Panc1 (cell line): ENCODE measurements at regions not wholly inside any gene's neighbourhood (a gene's known extent, or its start where the extent isn't known, plus 50 kb on each side); places are given as distances from the start of the nearest gene placed in this dataset.
A peak's percentile ranks its signal among the peaks of the same experiment; 100 is the strongest.

Source experiments
- ATAC-seq: fragments of 200-7000 bp; cut with Tn5 transposase; 2 replicates; pipeline ENCODE4 v1.9.1; 2020; ENCODE audit warnings: mild to moderate bottlenecking, moderate library complexity
- BruUV-seq: library from RNA; stranded (reverse); fragments of 400-500 nt; replicated peaks from 2 replicates; lab custom pipeline; 2021; lab: Mats Ljungman, UMichigan
- CTCF ChIA-PET: fragments of 300-600 bp; sonication (Branson Sonifier 250); formaldehyde crosslinking; loops from one replicate; lab custom pipeline; 2022; ENCODE audit warnings: antibody characterized with exemption; lab: Charles Lee
- POLR2A ChIA-PET: fragments of 300-600 bp; sonication (Branson Sonifier 250); formaldehyde crosslinking; loops from one replicate; lab custom pipeline; 2022; ENCODE audit warnings: antibody characterized with exemption; lab: Charles Lee
- DNase-seq: peaks from one replicate; pipeline ENCODE4 v3.0.0-alpha.2; 2010; ENCODE audit warnings: low read depth, low spot score
- H3K27ac ChIP-seq: 2 replicates; pipeline ENCODE4 v1.5.1; 2011; ENCODE audit warnings: mild to moderate bottlenecking, low read length, inconsistent platforms
- H3K27me3 ChIP-seq: fragments of 200-500 bp; sonication (Bioruptor generic); 2 replicates; pipeline ENCODE4 v1.6.0; 2014; ENCODE audit warnings: low read length, inconsistent platforms; ENCODE audit not compliant: control insufficient read depth, insufficient read depth
- H3K36me3 ChIP-seq: fragments of 200-500 bp; sonication (Bioruptor generic); 2 replicates; pipeline ENCODE4 v1.5.1; 2014; ENCODE audit warnings: inconsistent platforms, mild to moderate bottlenecking, low read length, moderate library complexity; ENCODE audit not compliant: control insufficient read depth, insufficient read depth
- H3K4me1 ChIP-seq: 2 replicates; pipeline ENCODE4 v1.5.1; 2011; ENCODE audit warnings: inconsistent platforms, mild to moderate bottlenecking, low read length, moderate library complexity; ENCODE audit not compliant: control insufficient read depth, insufficient read depth
- H3K4me3 ChIP-seq, 2 experiments: 2 replicates each; pipeline ENCODE4 v1.5.1; 2011 to 2012; ENCODE audit warnings: low read depth in 2 of 2, low read length in 2 of 2, mild to moderate bottlenecking in 2 of 2, inconsistent platforms in 1 of 2, moderate library complexity in 1 of 2
- H3K9me3 ChIP-seq: fragments of 200-500 bp; sonication (Bioruptor generic); 2 replicates; pipeline ENCODE4 v1.5.1; 2014; ENCODE audit warnings: low read depth, mild to moderate bottlenecking, inconsistent platforms, low read length, moderate library complexity; ENCODE audit not compliant: control insufficient read depth, insufficient read depth
- POLR2AphosphoS5 ChIP-seq: IDR thresholded peaks from 2 replicates; pipeline ENCODE4 v1.6.1; 2012; ENCODE audit warnings: mild to moderate bottlenecking, low read depth, low read length, moderate library complexity
- TCF7L2 ChIP-seq: IDR thresholded peaks from 2 replicates; pipeline ENCODE4 v1.6.1; 2011; ENCODE audit warnings: mild to moderate bottlenecking, low read depth, low read length, inconsistent platforms
- in situ Hi-C: cut with HindIII; loops from 2 replicates; pipeline ENCODE4 v1.10.0; 2016; ENCODE audit warnings: low sequenced_read_pairs, low pct_unique_long_range_greater_than_20kb
- intact Hi-C: fragments of 100-400 bp; cut with micrococcal nuclease; formaldehyde crosslinking; loops from one replicate; pipeline ENCODE4 v1.10.0; 2022; ENCODE audit not compliant: unreplicated experiment
- TF ChIP-seq, protein P1 (sequence below), 2 experiments: IDR thresholded peaks; 2 replicates each; pipeline ENCODE4 v1.6.1; 2011 to 2012; ENCODE audit warnings: low read depth in 2 of 2, control low read depth in 1 of 2, low read length in 1 of 2, mild to moderate bottlenecking in 1 of 2, moderate library complexity in 1 of 2; ENCODE audit not compliant: insufficient read depth in 1 of 2
- TF ChIP-seq, protein P2 (sequence below): fragments of 450-650 bp; IDR thresholded peaks from 2 replicates; pipeline ENCODE4 v1.5.1; 2017; ENCODE audit warnings: mild to moderate bottlenecking

DNA sequence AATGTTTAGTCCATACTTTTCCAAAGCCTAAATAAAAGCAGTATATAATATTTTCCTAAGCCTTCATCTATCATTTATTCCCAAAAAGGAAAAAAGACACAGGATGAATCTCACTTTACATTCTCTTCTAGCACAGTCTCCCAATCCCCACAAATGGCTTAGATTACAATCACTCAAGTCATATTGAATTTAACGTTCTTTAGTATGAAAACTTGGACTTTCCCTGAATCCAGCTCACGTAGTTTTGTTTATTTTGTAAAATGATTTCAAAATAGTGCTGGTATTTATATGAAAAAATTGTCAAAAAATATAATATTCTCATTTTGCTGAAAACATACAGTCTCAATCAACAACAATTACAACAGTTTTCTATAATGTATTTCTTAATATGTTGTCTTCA lies 137.7 kb upstream of the CCDC150 start:
- ChIA-PET POLR2A (no interaction called here), CTCF (no interaction called here)
- H3K9me3 ChIP-seq = peaks cover 14% of the 10 kb centered on the region; the same call in 1 of the 2 replicates
- DNase-seq (no peak), ATAC-seq (no peak)
- BruUV-seq = no TSS peak
- H3K4me1 ChIP-seq = no peaks in the 10 kb centered on the region
- H3K36me3 ChIP-seq = no peaks in the 10 kb centered on the region
- H3K27ac ChIP-seq = no peak overlapping the region
- in situ Hi-C loops (no loop called here), intact Hi-C loops (no loop called here)
- H3K4me3 ChIP-seq = no peak overlapping the region
- H3K27me3 ChIP-seq = no peaks in the 10 kb centered on the region
- TF ChIP-seq, protein P1, sequence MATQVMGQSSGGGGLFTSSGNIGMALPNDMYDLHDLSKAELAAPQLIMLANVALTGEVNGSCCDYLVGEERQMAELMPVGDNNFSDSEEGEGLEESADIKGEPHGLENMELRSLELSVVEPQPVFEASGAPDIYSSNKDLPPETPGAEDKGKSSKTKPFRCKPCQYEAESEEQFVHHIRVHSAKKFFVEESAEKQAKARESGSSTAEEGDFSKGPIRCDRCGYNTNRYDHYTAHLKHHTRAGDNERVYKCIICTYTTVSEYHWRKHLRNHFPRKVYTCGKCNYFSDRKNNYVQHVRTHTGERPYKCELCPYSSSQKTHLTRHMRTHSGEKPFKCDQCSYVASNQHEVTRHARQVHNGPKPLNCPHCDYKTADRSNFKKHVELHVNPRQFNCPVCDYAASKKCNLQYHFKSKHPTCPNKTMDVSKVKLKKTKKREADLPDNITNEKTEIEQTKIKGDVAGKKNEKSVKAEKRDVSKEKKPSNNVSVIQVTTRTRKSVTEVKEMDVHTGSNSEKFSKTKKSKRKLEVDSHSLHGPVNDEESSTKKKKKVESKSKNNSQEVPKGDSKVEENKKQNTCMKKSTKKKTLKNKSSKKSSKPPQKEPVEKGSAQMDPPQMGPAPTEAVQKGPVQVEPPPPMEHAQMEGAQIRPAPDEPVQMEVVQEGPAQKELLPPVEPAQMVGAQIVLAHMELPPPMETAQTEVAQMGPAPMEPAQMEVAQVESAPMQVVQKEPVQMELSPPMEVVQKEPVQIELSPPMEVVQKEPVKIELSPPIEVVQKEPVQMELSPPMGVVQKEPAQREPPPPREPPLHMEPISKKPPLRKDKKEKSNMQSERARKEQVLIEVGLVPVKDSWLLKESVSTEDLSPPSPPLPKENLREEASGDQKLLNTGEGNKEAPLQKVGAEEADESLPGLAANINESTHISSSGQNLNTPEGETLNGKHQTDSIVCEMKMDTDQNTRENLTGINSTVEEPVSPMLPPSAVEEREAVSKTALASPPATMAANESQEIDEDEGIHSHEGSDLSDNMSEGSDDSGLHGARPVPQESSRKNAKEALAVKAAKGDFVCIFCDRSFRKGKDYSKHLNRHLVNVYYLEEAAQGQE (IDR thresholded peaks at IDR 0.05; ENCODE audit: insufficient read depth in 1 of 2, low read depth in 2 of 2, low read length in 1 of 2) = no peak
- TF ChIP-seq, protein P2, sequence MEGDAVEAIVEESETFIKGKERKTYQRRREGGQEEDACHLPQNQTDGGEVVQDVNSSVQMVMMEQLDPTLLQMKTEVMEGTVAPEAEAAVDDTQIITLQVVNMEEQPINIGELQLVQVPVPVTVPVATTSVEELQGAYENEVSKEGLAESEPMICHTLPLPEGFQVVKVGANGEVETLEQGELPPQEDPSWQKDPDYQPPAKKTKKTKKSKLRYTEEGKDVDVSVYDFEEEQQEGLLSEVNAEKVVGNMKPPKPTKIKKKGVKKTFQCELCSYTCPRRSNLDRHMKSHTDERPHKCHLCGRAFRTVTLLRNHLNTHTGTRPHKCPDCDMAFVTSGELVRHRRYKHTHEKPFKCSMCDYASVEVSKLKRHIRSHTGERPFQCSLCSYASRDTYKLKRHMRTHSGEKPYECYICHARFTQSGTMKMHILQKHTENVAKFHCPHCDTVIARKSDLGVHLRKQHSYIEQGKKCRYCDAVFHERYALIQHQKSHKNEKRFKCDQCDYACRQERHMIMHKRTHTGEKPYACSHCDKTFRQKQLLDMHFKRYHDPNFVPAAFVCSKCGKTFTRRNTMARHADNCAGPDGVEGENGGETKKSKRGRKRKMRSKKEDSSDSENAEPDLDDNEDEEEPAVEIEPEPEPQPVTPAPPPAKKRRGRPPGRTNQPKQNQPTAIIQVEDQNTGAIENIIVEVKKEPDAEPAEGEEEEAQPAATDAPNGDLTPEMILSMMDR = no peak
- TF ChIP-seq POLR2AphosphoS5 = no peak

DNA sequence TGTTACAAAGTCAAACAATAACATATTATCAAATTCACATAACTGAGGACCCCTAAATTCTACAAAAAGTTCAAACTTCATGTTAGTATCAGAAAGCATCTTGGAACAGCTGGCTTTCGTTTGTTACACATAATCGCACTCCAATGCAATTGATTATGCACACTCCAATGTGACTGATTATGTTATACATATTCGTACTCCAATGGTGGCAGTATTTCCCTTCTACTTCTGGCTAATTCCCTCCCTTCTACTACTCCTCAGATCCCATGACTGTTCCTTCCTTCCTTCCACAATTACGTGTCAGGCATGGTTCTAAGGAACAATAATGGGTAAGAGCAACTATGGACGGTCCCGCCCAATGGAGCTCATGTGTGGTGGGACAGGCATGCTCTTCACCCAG lies 137.1 kb upstream of the CCDC150 start:
- intact Hi-C loops (no loop called here), in situ Hi-C loops (no loop called here)
- no peaks in the 10 kb centered on the region for H3K4me1 ChIP-seq
- peaks cover 14% of the 10 kb centered on the region; the same call in 1 of the 2 replicates for H3K9me3 ChIP-seq
- ATAC-seq (no peak), DNase-seq (no peak)
- H3K27me3 ChIP-seq = no peaks in the 10 kb centered on the region
- H3K27ac ChIP-seq = no peak overlapping the region
- no peak for TF ChIP-seq TCF7L2
- TF ChIP-seq, protein P2 = peak; percentile 11; the same call in 1 of the 2 replicates
- TF ChIP-seq, protein P1 (IDR thresholded peaks at IDR 0.05; ENCODE audit: insufficient read depth in 1 of 2, low read depth in 2 of 2, low read length in 1 of 2) = no peak
- no peak overlapping the region for H3K4me3 ChIP-seq
- H3K36me3 ChIP-seq = no peaks in the 10 kb centered on the region
- ChIA-PET CTCF (no interaction called here), POLR2A (no interaction called here)
- BruUV-seq = no TSS peak
